ENCODE measurements at regions not wholly inside any gene's neighbourhood (a gene's known extent, or its start where the extent isn't known, plus 50 kb on each side); places are given as distances from the start of the nearest gene placed in this dataset.

- no peaks in the 10 kb centered on the region for H3K27me3 ChIP-seq (ENCODE audit: control insufficient read depth in 2 of 2, insufficient read depth in 2 of 2, low read length in 2 of 2)
- H3K9ac ChIP-seq (ENCODE audit: low read depth in 1 of 2, low read length in 2 of 2): no peak overlapping the region
- no peak overlapping the region for H3K27ac ChIP-seq (ENCODE audit: low read depth in 2 of 2, low read length in 2 of 2)
- no peaks in the 10 kb centered on the region for H3K4me1 ChIP-seq (ENCODE audit: control insufficient read depth in 2 of 2, insufficient read depth in 2 of 2, low read length in 2 of 2)
- H3K9me3 ChIP-seq (ENCODE audit: control insufficient read depth in 2 of 2, low read length in 2 of 2): no peaks in the 10 kb centered on the region
- H3K4me3 ChIP-seq (ENCODE audit: low read length in 2 of 2): no peak overlapping the region
- no peaks in the 10 kb centered on the region for H3K36me3 ChIP-seq (ENCODE audit: control insufficient read depth in 2 of 2, insufficient read depth in 2 of 2, low read length in 2 of 2)
Measured at GRCh38 chr2:7987992-7988391, 693.9 kb upstream of the ID2 start.

- H3K27me3 ChIP-seq (ENCODE audit: control insufficient read depth in 2 of 2, insufficient read depth in 2 of 2, low read length in 2 of 2): no peaks in the 10 kb centered on the region
- H3K4me1 ChIP-seq (ENCODE audit: control insufficient read depth in 2 of 2, insufficient read depth in 2 of 2, low read length in 2 of 2): no peaks in the 10 kb centered on the region
- no peak overlapping the region for H3K27ac ChIP-seq (ENCODE audit: low read depth in 2 of 2, low read length in 2 of 2)
- H3K36me3 ChIP-seq (ENCODE audit: control insufficient read depth in 2 of 2, insufficient read depth in 2 of 2, low read length in 2 of 2): no peaks in the 10 kb centered on the region
- no peak overlapping the region for H3K4me3 ChIP-seq (ENCODE audit: low read length in 2 of 2)
- H3K9ac ChIP-seq (ENCODE audit: low read depth in 1 of 2, low read length in 2 of 2): no peak overlapping the region
- H3K9me3 ChIP-seq (ENCODE audit: control insufficient read depth in 2 of 2, low read length in 2 of 2): no peaks in the 10 kb centered on the region
Measured at GRCh38 chr2:7988440-7988839, 693.4 kb upstream of the ID2 start.

- no peaks in the 10 kb centered on the region for H3K4me1 ChIP-seq (ENCODE audit: control insufficient read depth in 2 of 2, insufficient read depth in 2 of 2, low read length in 2 of 2)
- no peaks in the 10 kb centered on the region for H3K36me3 ChIP-seq (ENCODE audit: control insufficient read depth in 2 of 2, insufficient read depth in 2 of 2, low read length in 2 of 2)
- no peak overlapping the region for H3K27ac ChIP-seq (ENCODE audit: low read depth in 2 of 2, low read length in 2 of 2)
- H3K4me3 ChIP-seq (ENCODE audit: low read length in 2 of 2): no peak overlapping the region
- H3K27me3 ChIP-seq (ENCODE audit: control insufficient read depth in 2 of 2, insufficient read depth in 2 of 2, low read length in 2 of 2): no peaks in the 10 kb centered on the region
- H3K9me3 ChIP-seq (ENCODE audit: control insufficient read depth in 2 of 2, low read length in 2 of 2): no peaks in the 10 kb centered on the region
- no peak overlapping the region for H3K9ac ChIP-seq (ENCODE audit: low read depth in 1 of 2, low read length in 2 of 2)
Measured at GRCh38 chr2:7989823-7990222, 692.0 kb upstream of the ID2 start.

GRCh38 chr2:7992612-7993602 lies 688.9 kb upstream of the ID2 start:
- H3K27me3 ChIP-seq (ENCODE audit: control insufficient read depth in 2 of 2, insufficient read depth in 2 of 2, low read length in 2 of 2): no peaks in the 10 kb centered on the region
- no peaks in the 10 kb centered on the region for H3K4me1 ChIP-seq (ENCODE audit: control insufficient read depth in 2 of 2, insufficient read depth in 2 of 2, low read length in 2 of 2)
- H3K9ac ChIP-seq (ENCODE audit: low read depth in 1 of 2, low read length in 2 of 2): no peak overlapping the region
- no peaks in the 10 kb centered on the region for H3K9me3 ChIP-seq (ENCODE audit: control insufficient read depth in 2 of 2, low read length in 2 of 2)
- no peak overlapping the region for H3K27ac ChIP-seq (ENCODE audit: low read depth in 2 of 2, low read length in 2 of 2)
- no peaks in the 10 kb centered on the region for H3K36me3 ChIP-seq (ENCODE audit: control insufficient read depth in 2 of 2, insufficient read depth in 2 of 2, low read length in 2 of 2)
- no peak overlapping the region for H3K4me3 ChIP-seq (ENCODE audit: low read length in 2 of 2)

DNA sequence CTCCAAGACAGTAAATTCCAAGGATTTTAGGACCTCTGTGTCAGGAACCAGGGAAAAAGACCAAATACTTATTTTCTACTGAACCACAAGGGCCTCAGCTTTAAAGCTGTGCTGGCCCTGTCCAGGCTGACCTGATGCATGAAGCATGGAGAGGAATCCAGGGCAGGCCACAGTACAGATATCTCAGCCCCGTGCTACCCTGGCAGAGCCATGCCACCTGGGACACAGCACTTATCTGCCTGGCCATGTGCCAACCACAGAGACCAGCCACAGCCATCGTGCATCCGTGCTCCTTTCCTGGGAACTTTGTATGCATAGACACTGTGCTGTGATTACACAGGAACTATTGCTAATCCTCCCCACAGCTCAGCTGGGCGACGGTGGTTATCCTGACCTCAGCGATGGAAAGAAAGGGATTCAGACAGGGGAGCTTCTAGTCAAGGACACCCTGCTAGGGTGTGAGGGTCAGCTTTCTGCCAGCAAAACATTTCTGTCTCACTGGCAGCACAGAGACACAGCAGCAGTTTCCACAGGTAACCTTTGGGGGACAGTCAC lies 687.4 kb upstream of the ID2 start:
- no peaks in the 10 kb centered on the region for H3K36me3 ChIP-seq (ENCODE audit: control insufficient read depth in 2 of 2, insufficient read depth in 2 of 2, low read length in 2 of 2)
- H3K4me1 ChIP-seq (ENCODE audit: control insufficient read depth in 2 of 2, insufficient read depth in 2 of 2, low read length in 2 of 2): no peaks in the 10 kb centered on the region
- H3K9me3 ChIP-seq (ENCODE audit: control insufficient read depth in 2 of 2, low read length in 2 of 2): no peaks in the 10 kb centered on the region
- no peak overlapping the region for H3K27ac ChIP-seq (ENCODE audit: low read depth in 2 of 2, low read length in 2 of 2)
- no peaks in the 10 kb centered on the region for H3K27me3 ChIP-seq (ENCODE audit: control insufficient read depth in 2 of 2, insufficient read depth in 2 of 2, low read length in 2 of 2)
- no peak overlapping the region for H3K9ac ChIP-seq (ENCODE audit: low read depth in 1 of 2, low read length in 2 of 2)
- H3K4me3 ChIP-seq (ENCODE audit: low read length in 2 of 2): no peak overlapping the region

DNA sequence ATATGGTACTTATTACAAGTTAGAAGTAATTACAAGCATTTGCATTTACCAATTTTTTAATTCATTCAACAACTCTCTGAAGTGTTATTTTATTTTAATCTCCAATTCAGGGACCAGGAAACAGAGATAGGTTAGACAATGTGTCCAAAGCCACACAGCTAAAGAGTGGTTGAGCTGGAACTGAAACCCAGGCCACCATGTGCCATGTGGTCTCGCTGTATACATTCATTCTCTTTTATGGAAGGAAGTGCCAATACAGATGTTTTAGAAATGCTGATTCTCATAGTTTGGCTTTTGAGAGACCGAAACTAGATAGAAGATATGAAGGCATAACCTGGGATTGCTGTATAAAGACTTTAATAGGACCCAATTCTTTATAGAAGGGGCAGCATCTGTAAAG lies 684.6 kb upstream of the ID2 start:
- Histone ChIP-seq H3K9ac (ENCODE audit: low read depth in 1 of 2, low read length in 2 of 2) (no peak overlapping the region), H3K27me3 (ENCODE audit: control insufficient read depth in 2 of 2, insufficient read depth in 2 of 2, low read length in 2 of 2) (no peaks in the 10 kb centered on the region), H3K9me3 (ENCODE audit: control insufficient read depth in 2 of 2, low read length in 2 of 2) (no peaks in the 10 kb centered on the region), H3K4me3 (ENCODE audit: low read length in 2 of 2) (no peak overlapping the region), H3K36me3 (ENCODE audit: control insufficient read depth in 2 of 2, insufficient read depth in 2 of 2, low read length in 2 of 2) (no peaks in the 10 kb centered on the region), H3K4me1 (ENCODE audit: control insufficient read depth in 2 of 2, insufficient read depth in 2 of 2, low read length in 2 of 2) (no peaks in the 10 kb centered on the region), H3K27ac (ENCODE audit: low read depth in 2 of 2, low read length in 2 of 2) (no peak overlapping the region)

DNA sequence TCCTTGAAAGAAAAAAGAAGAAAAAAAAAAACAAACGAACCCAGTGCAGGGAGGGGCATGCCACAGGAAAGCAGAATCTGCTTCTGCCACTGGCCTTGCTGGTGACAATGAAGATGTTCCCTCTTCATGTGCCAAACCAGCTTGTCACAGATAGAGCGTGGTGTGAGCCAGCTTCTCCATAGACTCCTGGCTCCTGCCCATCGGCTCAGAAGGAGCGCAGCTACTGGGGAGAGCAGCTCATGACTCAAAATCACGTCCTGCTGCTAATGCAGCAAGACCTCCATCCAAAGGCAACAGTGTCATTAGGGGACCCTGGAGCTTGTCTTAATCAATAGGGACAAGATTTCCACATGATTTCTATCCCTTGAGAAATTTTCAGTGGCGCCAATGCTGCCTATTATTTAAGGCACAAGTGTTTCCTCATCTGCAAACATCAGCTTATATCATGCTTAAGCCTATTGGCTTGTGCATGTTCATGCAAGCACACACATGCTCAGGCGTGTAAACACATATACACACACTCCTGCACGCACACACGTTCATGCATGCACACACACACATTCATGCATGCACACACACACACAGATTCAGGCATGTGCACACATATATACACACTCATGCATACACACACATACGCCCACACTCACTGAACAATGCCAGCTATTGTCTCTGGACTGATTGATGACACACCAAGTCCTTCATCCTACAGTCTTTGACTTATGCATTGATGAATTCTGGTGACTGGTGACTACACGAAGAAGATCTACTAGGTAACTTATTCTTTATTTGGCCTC lies 682.0 kb upstream of the ID2 start:
- Histone ChIP-seq H3K27ac (ENCODE audit: low read depth in 2 of 2, low read length in 2 of 2) (no peak overlapping the region), H3K27me3 (ENCODE audit: control insufficient read depth in 2 of 2, insufficient read depth in 2 of 2, low read length in 2 of 2) (no peaks in the 10 kb centered on the region), H3K9ac (ENCODE audit: low read depth in 1 of 2, low read length in 2 of 2) (no peak overlapping the region), H3K4me3 (ENCODE audit: low read length in 2 of 2) (no peak overlapping the region), H3K9me3 (ENCODE audit: control insufficient read depth in 2 of 2, low read length in 2 of 2) (no peaks in the 10 kb centered on the region), H3K36me3 (ENCODE audit: control insufficient read depth in 2 of 2, insufficient read depth in 2 of 2, low read length in 2 of 2) (no peaks in the 10 kb centered on the region), H3K4me1 (ENCODE audit: control insufficient read depth in 2 of 2, insufficient read depth in 2 of 2, low read length in 2 of 2) (peaks cover 2 to 10% of the 10 kb centered on the region in 2 donors)

DNA sequence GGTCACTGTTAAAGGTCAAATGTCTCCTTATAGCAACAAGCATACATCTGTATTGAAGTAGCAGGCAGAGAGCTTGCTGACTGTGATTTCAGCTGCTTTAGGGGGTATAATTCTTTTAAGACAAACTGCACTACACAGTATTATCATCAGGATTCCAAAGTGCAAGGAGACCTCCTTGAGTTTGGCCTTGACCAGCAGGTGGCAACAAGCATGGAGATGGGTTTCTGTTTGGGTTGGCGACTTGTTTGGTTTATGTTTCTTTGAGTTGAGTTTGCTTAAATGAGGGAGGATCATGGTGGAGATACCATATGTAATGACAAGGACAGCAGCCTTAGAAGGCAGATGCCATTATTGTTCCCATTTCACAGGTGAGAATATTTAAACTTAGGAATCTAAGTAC lies 681.0 kb upstream of the ID2 start:
- H3K36me3 ChIP-seq (ENCODE audit: control insufficient read depth in 2 of 2, insufficient read depth in 2 of 2, low read length in 2 of 2): no peaks in the 10 kb centered on the region
- H3K4me1 ChIP-seq (ENCODE audit: control insufficient read depth in 2 of 2, insufficient read depth in 2 of 2, low read length in 2 of 2): peaks cover 2 to 10% of the 10 kb centered on the region in 2 donors
- H3K27ac ChIP-seq (ENCODE audit: low read depth in 2 of 2, low read length in 2 of 2): no peak overlapping the region
- no peaks in the 10 kb centered on the region for H3K9me3 ChIP-seq (ENCODE audit: control insufficient read depth in 2 of 2, low read length in 2 of 2)
- no peak overlapping the region for H3K4me3 ChIP-seq (ENCODE audit: low read length in 2 of 2)
- H3K9ac ChIP-seq (ENCODE audit: low read depth in 1 of 2, low read length in 2 of 2): no peak overlapping the region
- H3K27me3 ChIP-seq (ENCODE audit: control insufficient read depth in 2 of 2, insufficient read depth in 2 of 2, low read length in 2 of 2): no peaks in the 10 kb centered on the region

GRCh38 chr2:8002765-8003393 lies 679.0 kb upstream of the ID2 start:
- H3K27ac ChIP-seq (ENCODE audit: low read depth in 2 of 2, low read length in 2 of 2): no peak overlapping the region
- H3K9ac ChIP-seq (ENCODE audit: low read depth in 1 of 2, low read length in 2 of 2): no peak overlapping the region
- peaks cover 2 to 10% of the 10 kb centered on the region in 2 donors for H3K4me1 ChIP-seq (ENCODE audit: control insufficient read depth in 2 of 2, insufficient read depth in 2 of 2, low read length in 2 of 2)
- no peaks in the 10 kb centered on the region for H3K27me3 ChIP-seq (ENCODE audit: control insufficient read depth in 2 of 2, insufficient read depth in 2 of 2, low read length in 2 of 2)
- no peaks in the 10 kb centered on the region for H3K36me3 ChIP-seq (ENCODE audit: control insufficient read depth in 2 of 2, insufficient read depth in 2 of 2, low read length in 2 of 2)
- no peaks in the 10 kb centered on the region for H3K9me3 ChIP-seq (ENCODE audit: control insufficient read depth in 2 of 2, low read length in 2 of 2)
- H3K4me3 ChIP-seq (ENCODE audit: low read length in 2 of 2): no peak overlapping the region
